ENCODE measurements at regions not wholly inside any gene's neighbourhood (a gene's known extent, or its start where the extent isn't known, plus 50 kb on each side); places are given as distances from the start of the nearest gene placed in this dataset.

DNA sequence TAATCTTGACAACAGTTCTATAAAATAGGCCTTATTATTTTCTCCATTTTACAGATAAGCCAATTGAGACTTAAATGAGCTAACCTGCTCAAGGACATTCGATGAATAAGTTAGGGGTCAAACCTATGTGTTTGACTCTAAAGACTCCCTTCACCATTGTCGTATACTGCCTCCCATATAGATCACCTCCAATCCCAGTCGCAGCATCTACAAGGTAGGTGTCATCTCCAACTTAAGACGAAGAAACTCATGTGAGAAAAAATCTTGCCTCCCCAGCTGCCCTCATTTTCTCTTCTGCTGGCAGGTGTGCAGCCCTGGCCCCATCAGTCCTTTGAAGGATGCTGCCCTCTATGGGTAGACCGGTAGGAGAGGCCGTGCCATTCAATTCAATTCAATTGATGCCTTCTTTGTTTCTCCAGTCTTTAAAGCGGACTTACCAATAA, 75.2 kb upstream of the SMARCA2 start:
- DNase-seq (peak in 20 of 35 experiments; percentile 3 to 50 (median 12)), ATAC-seq (replicated peaks in 1 of 4) (peak; percentile 49 to 70 (median 66))
- Histone ChIP-seq H3K36me3 (ENCODE audit: control insufficient read depth in 2 of 2, extremely low read depth in 1 of 2, insufficient read depth in 1 of 2, low read length in 1 of 2) (no peaks in the 10 kb centered on the region), H3K9me3 (no peaks in the 10 kb centered on the region), H3K4me3 (ENCODE audit: control insufficient read depth in 1 of 2, extremely low read depth in 1 of 2, low read length in 1 of 2) (no peak overlapping the region), H3K27ac (ENCODE audit: low read length) (no peak overlapping the region), H3K27me3 (replicated peaks in 1 of 2; ENCODE audit: control insufficient read depth in 2 of 2, extremely low read depth in 1 of 2, insufficient read depth in 2 of 2, low read length in 1 of 2) (no peaks in the 10 kb centered on the region), H3K4me1 (ENCODE audit: control insufficient read depth in 1 of 2, extremely low read depth in 1 of 2, insufficient read depth in 2 of 2, low read length in 2 of 2) (no peaks in the 10 kb centered on the region)
- Mint-ChIP-seq H3K9me3 (no peaks in the 10 kb centered on the region), H3K4me3 (no peak overlapping the region), H3K27ac (no peak overlapping the region), H3K4me1 (peaks cover 3 to 6% (median 3%) of the 10 kb centered on the region in 3 donors), H3K36me3 (no peaks in the 10 kb centered on the region), H3K27me3 (peaks cover 0 to 2% of the 10 kb centered on the region in 2 donors)
- CTCF ChIA-PET, result interaction anchor here in 1 of 2 donors (1.4 kb wide), 1 partner anchor 147 kb away, joined by 4 read pairs; no protein-coding TSS in a partner anchor
- no CpG with 5 or more reads among the region's 7 CpGs for WGBS (ENCODE audit: insufficient coverage)
- POLR2A ChIA-PET, result no interaction called here

- no peak overlapping the region for H3K27ac ChIP-seq (ENCODE audit: low read length)
- H3K27me3 ChIP-seq (replicated peaks in 1 of 2; ENCODE audit: control insufficient read depth in 2 of 2, extremely low read depth in 1 of 2, insufficient read depth in 2 of 2, low read length in 1 of 2), result no peaks in the 10 kb centered on the region
- peaks cover 0 to 2% of the 10 kb centered on the region in 2 donors for H3K27me3 Mint-ChIP-seq
- peaks cover 3 to 6% (median 3%) of the 10 kb centered on the region in 3 donors for H3K4me1 Mint-ChIP-seq
- H3K4me3 Mint-ChIP-seq, result no peak overlapping the region
- H3K9me3 Mint-ChIP-seq, result no peaks in the 10 kb centered on the region
- H3K4me3 ChIP-seq (ENCODE audit: control insufficient read depth in 1 of 2, extremely low read depth in 1 of 2, low read length in 1 of 2), result no peak overlapping the region
- H3K36me3 ChIP-seq (ENCODE audit: control insufficient read depth in 2 of 2, extremely low read depth in 1 of 2, insufficient read depth in 1 of 2, low read length in 1 of 2), result no peaks in the 10 kb centered on the region
- peak in 1 of 35 experiments; percentile 10 for DNase-seq
- H3K27ac Mint-ChIP-seq, result no peak overlapping the region
- H3K4me1 ChIP-seq (ENCODE audit: control insufficient read depth in 1 of 2, extremely low read depth in 1 of 2, insufficient read depth in 2 of 2, low read length in 2 of 2), result no peaks in the 10 kb centered on the region
- WGBS (ENCODE audit: insufficient coverage), result no CpG with 5 or more reads among the region's 3 CpGs
- POLR2A ChIA-PET, result no interaction called here
- no peak for ATAC-seq (replicated peaks in 1 of 4)
- H3K9me3 ChIP-seq, result no peaks in the 10 kb centered on the region
- CTCF ChIA-PET, result no interaction called here
- H3K36me3 Mint-ChIP-seq, result no peaks in the 10 kb centered on the region
Observed at GRCh38 chr9:1941989-1942388, 73.2 kb upstream of the SMARCA2 start.

- Mint-ChIP-seq H3K27me3 (no peaks in the 10 kb centered on the region), H3K4me1 (no peaks in the 10 kb centered on the region), H3K27ac (no peak overlapping the region), H3K36me3 (no peaks in the 10 kb centered on the region), H3K4me3 (no peak overlapping the region), H3K9me3 (no peaks in the 10 kb centered on the region)
- no peaks in the 10 kb centered on the region for H3K36me3 ChIP-seq (ENCODE audit: control insufficient read depth in 2 of 2, extremely low read depth in 1 of 2, insufficient read depth in 1 of 2, low read length in 1 of 2)
- DNase-seq (no peak), ATAC-seq (replicated peaks in 1 of 4) (no peak)
- H3K4me1 ChIP-seq (ENCODE audit: control insufficient read depth in 1 of 2, extremely low read depth in 1 of 2, insufficient read depth in 2 of 2, low read length in 2 of 2), result no peaks in the 10 kb centered on the region
- H3K27me3 ChIP-seq (replicated peaks in 1 of 2; ENCODE audit: control insufficient read depth in 2 of 2, extremely low read depth in 1 of 2, insufficient read depth in 2 of 2, low read length in 1 of 2), result no peaks in the 10 kb centered on the region
- WGBS (ENCODE audit: insufficient coverage), result 94% methylated on average over 5 of the region's 7 CpGs
- H3K4me3 ChIP-seq (ENCODE audit: control insufficient read depth in 1 of 2, extremely low read depth in 1 of 2, low read length in 1 of 2), result no peak overlapping the region
- POLR2A ChIA-PET, result interaction anchor here in 1 of 2 donors (0.5 kb wide), 1 partner anchor 83 kb away, joined by 4 read pairs; no protein-coding TSS in a partner anchor
- CTCF ChIA-PET, result no interaction called here
- no peaks in the 10 kb centered on the region for H3K9me3 ChIP-seq
- no peak overlapping the region for H3K27ac ChIP-seq (ENCODE audit: low read length)
Observed at GRCh38 chr9:1946526-1947283, 68.4 kb upstream of the SMARCA2 start.

DNA sequence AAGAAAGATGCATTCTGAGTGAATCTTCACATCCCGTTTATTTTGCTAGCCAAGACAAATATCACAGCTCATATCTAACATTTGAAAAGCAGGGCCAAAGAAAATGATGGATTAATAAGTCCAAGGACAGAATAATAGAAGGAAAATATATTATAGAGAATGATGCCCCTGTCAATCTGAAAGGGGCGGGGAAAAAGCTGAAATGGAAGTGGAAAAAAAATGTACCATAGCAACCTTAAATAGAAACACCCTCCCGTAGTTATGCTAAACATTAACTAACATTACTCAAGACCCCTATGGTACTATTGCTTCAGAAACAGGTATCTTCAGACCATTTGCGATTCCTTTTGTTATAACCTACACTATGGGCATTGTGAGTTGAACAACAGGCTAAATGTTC, 67.7 kb upstream of the SMARCA2 start:
- no peak overlapping the region for H3K27ac ChIP-seq (ENCODE audit: low read length)
- H3K9me3 Mint-ChIP-seq, result no peaks in the 10 kb centered on the region
- H3K36me3 Mint-ChIP-seq, result no peaks in the 10 kb centered on the region
- H3K27me3 ChIP-seq (replicated peaks in 1 of 2; ENCODE audit: control insufficient read depth in 2 of 2, extremely low read depth in 1 of 2, insufficient read depth in 2 of 2, low read length in 1 of 2), result no peaks in the 10 kb centered on the region
- no peaks in the 10 kb centered on the region for H3K27me3 Mint-ChIP-seq
- ChIA-PET POLR2A (no interaction called here), CTCF (no interaction called here)
- H3K4me1 Mint-ChIP-seq, result no peaks in the 10 kb centered on the region
- no peaks in the 10 kb centered on the region for H3K4me1 ChIP-seq (ENCODE audit: control insufficient read depth in 1 of 2, extremely low read depth in 1 of 2, insufficient read depth in 2 of 2, low read length in 2 of 2)
- DNase-seq, result no peak
- H3K27ac Mint-ChIP-seq, result no peak overlapping the region
- ATAC-seq (replicated peaks in 1 of 4), result no peak
- H3K4me3 Mint-ChIP-seq, result no peak overlapping the region
- no peaks in the 10 kb centered on the region for H3K9me3 ChIP-seq
- no CpG with 5 or more reads among the region's 4 CpGs for WGBS (ENCODE audit: insufficient coverage)
- H3K4me3 ChIP-seq (ENCODE audit: control insufficient read depth in 1 of 2, extremely low read depth in 1 of 2, low read length in 1 of 2), result no peak overlapping the region
- H3K36me3 ChIP-seq (ENCODE audit: control insufficient read depth in 2 of 2, extremely low read depth in 1 of 2, insufficient read depth in 1 of 2, low read length in 1 of 2), result no peaks in the 10 kb centered on the region

- Mint-ChIP-seq H3K27ac (no peak overlapping the region), H3K36me3 (no peaks in the 10 kb centered on the region), H3K27me3 (no peaks in the 10 kb centered on the region), H3K4me1 (no peaks in the 10 kb centered on the region), H3K9me3 (no peaks in the 10 kb centered on the region), H3K4me3 (no peak overlapping the region)
- H3K4me3 ChIP-seq (ENCODE audit: control insufficient read depth in 1 of 2, extremely low read depth in 1 of 2, low read length in 1 of 2), result no peak overlapping the region
- H3K4me1 ChIP-seq (ENCODE audit: control insufficient read depth in 1 of 2, extremely low read depth in 1 of 2, insufficient read depth in 2 of 2, low read length in 2 of 2), result no peaks in the 10 kb centered on the region
- no peaks in the 10 kb centered on the region for H3K9me3 ChIP-seq
- POLR2A ChIA-PET, result no interaction called here
- CTCF ChIA-PET, result no interaction called here
- no peaks in the 10 kb centered on the region for H3K27me3 ChIP-seq (replicated peaks in 1 of 2; ENCODE audit: control insufficient read depth in 2 of 2, extremely low read depth in 1 of 2, insufficient read depth in 2 of 2, low read length in 1 of 2)
- DNase-seq (no peak), ATAC-seq (replicated peaks in 1 of 4) (no peak)
- H3K36me3 ChIP-seq (ENCODE audit: control insufficient read depth in 2 of 2, extremely low read depth in 1 of 2, insufficient read depth in 1 of 2, low read length in 1 of 2), result no peaks in the 10 kb centered on the region
- no peak overlapping the region for H3K27ac ChIP-seq (ENCODE audit: low read length)
- no CpG with 5 or more reads among the region's 4 CpGs for WGBS (ENCODE audit: insufficient coverage)
Observed at GRCh38 chr9:1948541-1948940, 66.6 kb upstream of the SMARCA2 start.

GRCh38 chr9:1951446-1951845, 63.7 kb upstream of the SMARCA2 start:
- H3K4me3 Mint-ChIP-seq, result no peak overlapping the region
- H3K4me1 ChIP-seq (ENCODE audit: control insufficient read depth in 1 of 2, extremely low read depth in 1 of 2, insufficient read depth in 2 of 2, low read length in 2 of 2), result no peaks in the 10 kb centered on the region
- CTCF ChIA-PET, result no interaction called here
- ATAC-seq (replicated peaks in 1 of 4), result no peak
- H3K9me3 Mint-ChIP-seq, result no peaks in the 10 kb centered on the region
- H3K27ac ChIP-seq (ENCODE audit: low read length), result no peak overlapping the region
- H3K27ac Mint-ChIP-seq, result no peak overlapping the region
- 79% methylated on average over 2 of the region's 2 CpGs for WGBS (ENCODE audit: insufficient coverage)
- no peaks in the 10 kb centered on the region for H3K9me3 ChIP-seq
- no peaks in the 10 kb centered on the region for H3K36me3 Mint-ChIP-seq
- no peaks in the 10 kb centered on the region for H3K4me1 Mint-ChIP-seq
- H3K27me3 Mint-ChIP-seq, result no peaks in the 10 kb centered on the region
- no peak for DNase-seq
- H3K4me3 ChIP-seq (ENCODE audit: control insufficient read depth in 1 of 2, extremely low read depth in 1 of 2, low read length in 1 of 2), result no peak overlapping the region
- POLR2A ChIA-PET, result no interaction called here
- no peaks in the 10 kb centered on the region for H3K27me3 ChIP-seq (replicated peaks in 1 of 2; ENCODE audit: control insufficient read depth in 2 of 2, extremely low read depth in 1 of 2, insufficient read depth in 2 of 2, low read length in 1 of 2)
- no peaks in the 10 kb centered on the region for H3K36me3 ChIP-seq (ENCODE audit: control insufficient read depth in 2 of 2, extremely low read depth in 1 of 2, insufficient read depth in 1 of 2, low read length in 1 of 2)

Measured in T-cell (primary cell).